Heart left ventricle (tissue), 16 donors: ENCODE measurements at regions not wholly inside any gene's neighbourhood (a gene's known extent, or its start where the extent isn't known, plus 50 kb on each side); places are given as distances from the start of the nearest gene placed in this dataset.

ENCODE experiments used
- ATAC-seq, 4 donors: fragments of 200-7000 bp; cut with Tn5 transposase; one replicate each; pipeline ENCODE4 v1.9.1; 2020 to 2022; ENCODE audit warnings: moderate library complexity in 4 of 4, mild to moderate bottlenecking in 3 of 4, moderate number of reproducible peaks in 1 of 4
- DNase-seq, 5 donors: peaks; one replicate each; pipeline ENCODE4 v3.0.0-alpha.2; 2020
- H3K27ac ChIP-seq, 12 donors: fragments of 200-600 bp; sonication (generic) in 4 of 12; one replicate each; pipeline versions ENCODE4 v1.5.0 to v1.8.0; 2016 to 2022; ENCODE audit warnings: mild to moderate bottlenecking in 2 of 12
- H3K27me3 ChIP-seq, 9 donors: fragments of 200-600 bp; sonication (generic) in 2 of 9; one replicate each; pipeline versions ENCODE4 v1.5.1 to v1.8.0; 2016 to 2022; ENCODE audit warnings: mild to moderate bottlenecking in 3 of 9
- H3K36me3 ChIP-seq, 9 donors: fragments of 200-600 bp; sonication (generic) in 2 of 9; one replicate each; pipeline versions ENCODE4 v1.5.0 to v1.8.0; 2018 to 2022; ENCODE audit warnings: mild to moderate bottlenecking in 2 of 9
- H3K4me1 ChIP-seq, 12 donors: fragments of 200-600 bp; sonication (generic) in 4 of 12; one replicate each; pipeline versions ENCODE4 v1.5.0 to v1.8.0; 2016 to 2022; ENCODE audit warnings: mild to moderate bottlenecking in 3 of 12
- H3K4me3 ChIP-seq, 12 donors: fragments of 200-600 bp; sonication (generic) in 4 of 12; one replicate each; pipeline versions ENCODE4 v1.5.0 to v1.8.0; 2017 to 2022; ENCODE audit warnings: mild to moderate bottlenecking in 9 of 12, moderate library complexity in 4 of 12
- H3K9me3 ChIP-seq, 12 donors: fragments of 200-600 bp; sonication (generic) in 4 of 12; one replicate each; pipeline versions ENCODE4 v1.5.0 to v1.8.0; 2016 to 2022; ENCODE audit warnings: mild to moderate bottlenecking in 1 of 12
- POLR2A ChIP-seq, 2 donors: fragments of 450-650 bp; IDR thresholded peaks; one replicate each; pipeline ENCODE4 v1.6.1; 2017; ENCODE audit warnings: antibody characterized with exemption in 2 of 2, mild to moderate bottlenecking in 2 of 2, moderate library complexity in 2 of 2
- WGBS, 4 donors: extraction: QIAGEN DNeasy Blood & Tissue Kit in 2 of 4; methylation state at CpG; one replicate each; pipeline versions ENCODE4 v1.1.5 to v1.1.7; 2013 to 2018; 5-methylcytosine and 5-hydroxymethylcytosine counted together
- intact Hi-C, 10 donors: fragments of 100-400 bp; cut with DNase I; formaldehyde crosslinking; loops; one replicate each; pipeline versions ENCODE4 v1.11.1 to v1.14.2; 2022
- TF ChIP-seq, protein P1 (sequence below), 12 donors: fragments of 200-600 bp; sonication (generic) in 4 of 12; IDR thresholded peaks; one replicate each; pipeline versions ENCODE4 v1.5.0 to v1.8.0; 2018 to 2022; ENCODE audit warnings: antibody characterized with exemption in 12 of 12, mild to moderate bottlenecking in 5 of 12
- donor health status: ischemic (EF 13 %, LVEDD 7.1; RV severe dilation, severe dysfunction).
- donor health status: healthy with polysubstance abuse.
- donor health status: DM: no; HTN: yes; CAD: no.
- donor health status: DM: no; HTN: no; CAD: no.
- donor health status: ischemic (EF 25% LVEDD 6.9; RV normal size, moderate dysfunction).
- donor health status: ischemic (EF 25% LVEDD 5.7; RV mildly dilated, moderate dysfunction).
- donor health status: healthy.
- donor health status: DM: yes; HTN: yes; CAD: no.
- donor health status: ischemic (EF 35%, LVEDD 5.7; RV mildly dilated, moderate dysfunction).
- donor health status: nonischemic (EF 11% LVEDD 7.7; RV severe dilation, severe dysfunction).
- donor health status: DM: yes; HTN: yes; CAD: no.
- donor health status: PGD.
- donor health status: ischemic (EF 29% LVEDD 5.4; RV normal size, mild dysfunction).
- donor health status: nonischemic (EF 23%, LVEDD 6.1; RV moderate dilation, normal function).

DNA sequence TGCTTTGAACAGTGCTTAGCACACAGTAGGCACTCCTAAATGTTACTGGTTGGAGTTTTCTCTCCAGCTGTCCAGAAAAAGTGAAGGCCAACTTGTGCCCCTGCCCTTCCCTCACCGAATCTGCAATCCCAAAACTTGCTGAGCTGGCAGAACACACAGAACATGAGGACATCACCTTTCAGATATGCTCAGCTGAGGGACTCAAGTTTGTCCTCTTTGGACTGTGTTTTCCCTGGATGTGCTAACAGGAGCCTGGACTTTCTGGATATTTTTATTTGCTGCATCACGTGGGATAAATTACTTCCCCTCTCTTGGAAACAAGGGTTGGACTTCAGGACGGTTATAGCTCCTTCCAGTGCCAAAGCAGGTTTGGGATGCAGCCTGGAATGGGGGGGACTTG lies 59.5 kb upstream of the SMAD6 start:
- Histone ChIP-seq H3K4me3 (no peak overlapping the region), H3K9me3 (no peaks in the 10 kb centered on the region), H3K4me1 (peaks cover 0 to 48% (median 28%) of the 10 kb centered on the region in 12 donors), H3K27ac (peak overlapping the region in 3 of 12 donors; percentile 28 to 85 (median 41)), H3K27me3 (no peaks in the 10 kb centered on the region), H3K36me3 (no peaks in the 10 kb centered on the region)
- 14 to 24% (median 19%) methylated on average over 3 of the region's 3 CpGs for WGBS, 4 donors
- intact Hi-C loops, result no loop called here
- DNase-seq (no peak), ATAC-seq (peak in 2 of 4 donors; percentile 22 to 25)
- TF ChIP-seq POLR2A (IDR thresholded peaks at IDR 0.05), result no peak
- TF ChIP-seq, protein P1, sequence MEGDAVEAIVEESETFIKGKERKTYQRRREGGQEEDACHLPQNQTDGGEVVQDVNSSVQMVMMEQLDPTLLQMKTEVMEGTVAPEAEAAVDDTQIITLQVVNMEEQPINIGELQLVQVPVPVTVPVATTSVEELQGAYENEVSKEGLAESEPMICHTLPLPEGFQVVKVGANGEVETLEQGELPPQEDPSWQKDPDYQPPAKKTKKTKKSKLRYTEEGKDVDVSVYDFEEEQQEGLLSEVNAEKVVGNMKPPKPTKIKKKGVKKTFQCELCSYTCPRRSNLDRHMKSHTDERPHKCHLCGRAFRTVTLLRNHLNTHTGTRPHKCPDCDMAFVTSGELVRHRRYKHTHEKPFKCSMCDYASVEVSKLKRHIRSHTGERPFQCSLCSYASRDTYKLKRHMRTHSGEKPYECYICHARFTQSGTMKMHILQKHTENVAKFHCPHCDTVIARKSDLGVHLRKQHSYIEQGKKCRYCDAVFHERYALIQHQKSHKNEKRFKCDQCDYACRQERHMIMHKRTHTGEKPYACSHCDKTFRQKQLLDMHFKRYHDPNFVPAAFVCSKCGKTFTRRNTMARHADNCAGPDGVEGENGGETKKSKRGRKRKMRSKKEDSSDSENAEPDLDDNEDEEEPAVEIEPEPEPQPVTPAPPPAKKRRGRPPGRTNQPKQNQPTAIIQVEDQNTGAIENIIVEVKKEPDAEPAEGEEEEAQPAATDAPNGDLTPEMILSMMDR (IDR thresholded peaks at IDR 0.05), result no peak

DNA sequence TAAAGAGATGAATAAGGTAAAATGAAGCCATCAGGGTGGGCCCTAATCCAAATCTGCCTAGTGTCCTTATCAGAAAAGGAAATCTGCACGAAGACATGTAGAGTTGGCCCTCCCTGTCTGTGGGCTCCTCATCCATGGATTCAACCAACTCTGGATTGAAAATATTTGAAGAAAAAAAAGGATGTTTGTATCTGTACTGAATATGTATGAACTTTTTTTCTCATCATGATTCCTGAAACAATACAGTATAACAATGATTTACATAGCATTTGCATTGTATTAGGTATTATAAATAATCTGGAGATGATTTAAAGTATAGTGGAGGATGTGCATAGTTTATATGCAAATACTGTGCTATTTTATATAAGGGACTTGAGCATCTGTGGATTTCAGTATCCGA lies 59.0 kb upstream of the SMAD6 start:
- intact Hi-C loops, result no loop called here
- TF ChIP-seq, protein P1 (IDR thresholded peaks at IDR 0.05), result no peak
- no peak for TF ChIP-seq POLR2A (IDR thresholded peaks at IDR 0.05)
- no peak overlapping the region for H3K4me3 ChIP-seq
- 42 to 73% (median 50%) methylated on average over 2 of the region's 2 CpGs for WGBS, 4 donors
- DNase-seq (no peak), ATAC-seq (no peak)
- H3K9me3 ChIP-seq, result no peaks in the 10 kb centered on the region
- H3K4me1 ChIP-seq, result peaks cover 0 to 53% (median 32%) of the 10 kb centered on the region in 12 donors
- no peaks in the 10 kb centered on the region for H3K36me3 ChIP-seq
- peak overlapping the region in 3 of 12 donors; percentile 41 to 85 (median 75) for H3K27ac ChIP-seq
- no peaks in the 10 kb centered on the region for H3K27me3 ChIP-seq

DNA sequence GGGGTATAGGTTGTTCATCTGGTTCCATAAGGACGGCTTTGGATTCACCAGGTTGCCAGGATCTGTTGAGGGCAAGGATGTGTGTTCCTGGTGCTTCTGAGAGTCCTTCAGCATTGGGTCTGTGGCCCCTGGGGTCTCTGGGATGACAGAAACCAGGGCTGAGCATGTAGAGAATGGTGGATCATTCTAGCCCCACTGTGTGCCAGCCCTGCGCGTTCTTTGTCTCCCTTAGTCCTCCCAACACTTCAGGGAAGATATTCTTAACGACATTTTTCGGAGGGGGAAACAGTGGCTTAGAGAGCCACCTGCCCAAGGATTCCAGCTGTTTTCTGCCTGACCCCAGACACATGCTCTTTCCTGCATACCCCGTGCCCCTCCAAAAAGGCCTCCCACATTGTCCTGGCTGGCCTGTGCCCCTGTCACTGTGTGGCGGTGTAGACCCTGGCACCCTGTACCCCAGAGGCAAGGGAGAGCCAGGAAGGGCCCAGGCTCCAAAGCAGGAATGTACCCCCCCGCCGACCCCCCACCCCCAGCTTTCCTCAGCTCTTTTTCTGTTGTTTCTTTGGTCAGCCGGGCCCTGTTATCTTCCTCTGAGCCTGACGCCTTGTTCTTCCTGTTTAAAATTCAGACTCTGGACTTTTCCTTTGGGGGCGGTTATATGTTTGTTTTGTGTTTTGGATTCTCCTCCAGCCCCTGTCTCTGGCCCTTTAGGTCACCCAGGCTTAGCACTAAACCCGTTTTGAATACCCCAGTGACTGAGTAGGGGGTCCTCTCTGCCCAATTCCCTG lies 57.8 kb upstream of the SMAD6 start:
- TF ChIP-seq, protein P1 (IDR thresholded peaks at IDR 0.05), result no peak
- no peak for TF ChIP-seq POLR2A (IDR thresholded peaks at IDR 0.05)
- H3K27me3 ChIP-seq, result no peaks in the 10 kb centered on the region
- DNase-seq, result peak in 1 of 5 donors; percentile 26
- WGBS, 4 donors, result 59 to 66% (median 65%) methylated on average over 13 of the region's 13 CpGs
- H3K27ac ChIP-seq, result peak overlapping the region in 10 of 12 donors; percentile 3 to 85 (median 65)
- ATAC-seq, result peak in 1 of 4 donors; percentile 21
- no peaks in the 10 kb centered on the region for H3K9me3 ChIP-seq
- no peaks in the 10 kb centered on the region for H3K36me3 ChIP-seq
- peaks cover 0 to 56% (median 32%) of the 10 kb centered on the region in 12 donors for H3K4me1 ChIP-seq
- H3K4me3 ChIP-seq, result no peak overlapping the region
- intact Hi-C loops, result no loop called here

GRCh38 chr15:66644869-66645268 lies 57.2 kb upstream of the SMAD6 start:
- TF ChIP-seq, protein P1 (IDR thresholded peaks at IDR 0.05), result no peak
- no peak for TF ChIP-seq POLR2A (IDR thresholded peaks at IDR 0.05)
- 29 to 49% (median 42%) methylated on average over 5 of the region's 5 CpGs for WGBS, 4 donors
- Histone ChIP-seq H3K27ac (peak overlapping the region in 9 of 12 donors; percentile 31 to 85 (median 68)), H3K4me3 (no peak overlapping the region), H3K4me1 (peaks cover 0 to 57% (median 32%) of the 10 kb centered on the region in 12 donors), H3K9me3 (no peaks in the 10 kb centered on the region), H3K27me3 (no peaks in the 10 kb centered on the region), H3K36me3 (no peaks in the 10 kb centered on the region)
- intact Hi-C loops, result no loop called here
- peak in 1 of 4 donors; percentile 6 for ATAC-seq
- no peak for DNase-seq
